ENCODE measurements at regions not wholly inside any gene's neighbourhood (a gene's known extent, or its start where the extent isn't known, plus 50 kb on each side); places are given as distances from the start of the nearest gene placed in this dataset.

DNA sequence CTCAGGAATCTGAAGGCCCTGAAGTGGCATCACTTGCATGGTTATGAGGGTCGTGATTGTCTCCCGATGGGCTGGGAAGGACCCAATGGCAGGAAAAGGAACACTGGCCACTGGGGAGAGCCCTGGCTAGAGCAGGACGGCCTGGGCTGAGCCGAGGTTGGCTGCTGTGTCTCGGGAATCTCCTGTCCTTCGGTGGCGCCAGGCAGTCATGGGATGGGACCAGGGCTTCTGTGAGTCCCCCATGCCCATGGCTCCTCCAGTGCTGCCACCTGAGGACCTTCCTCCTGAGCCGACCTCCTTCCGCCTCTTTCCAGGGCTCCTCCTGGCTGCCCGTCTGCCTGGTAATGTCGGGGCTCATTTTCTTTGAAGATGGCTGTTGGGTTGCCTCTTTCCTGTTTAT, 1394.0 kb downstream of the BRD1 start:
- DNase-seq (ENCODE audit: low read depth in 4 of 4, low spot score in 3 of 4): no peak

DNA sequence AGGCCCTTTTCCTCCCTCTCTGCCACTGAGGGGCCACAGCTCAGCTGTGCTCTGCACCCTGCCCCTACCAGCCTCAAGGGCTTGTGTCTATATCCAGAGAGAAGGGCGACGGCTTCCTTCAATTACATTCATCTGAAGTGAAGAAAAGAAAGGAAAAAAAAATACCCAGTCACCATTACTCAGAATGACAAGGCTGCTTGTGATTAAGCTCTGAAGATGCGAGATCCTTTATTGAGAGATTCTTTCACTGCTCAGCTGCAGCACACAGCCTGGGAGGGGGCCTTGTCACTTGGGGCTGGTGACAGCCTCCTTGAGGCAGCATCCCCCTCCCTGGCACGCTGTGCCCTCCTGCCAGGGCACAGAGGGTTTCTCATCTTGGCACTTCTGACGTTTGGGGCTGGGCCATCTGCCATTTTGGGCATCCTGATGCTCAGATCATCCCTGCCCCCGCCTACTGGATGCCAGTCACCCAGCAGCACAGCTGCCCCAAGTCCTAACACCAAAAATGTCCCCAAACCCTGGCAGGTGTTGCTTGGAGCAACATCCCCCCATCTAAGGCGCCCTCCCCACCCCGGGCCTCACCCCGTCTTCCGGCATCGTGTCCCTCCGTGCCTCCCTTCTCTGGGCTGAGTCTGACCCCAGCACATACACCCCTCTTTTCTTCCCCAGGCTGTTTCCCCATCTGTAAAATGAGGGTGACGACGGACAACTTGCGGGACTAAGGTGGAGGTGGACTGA, 1394.7 kb downstream of the BRD1 start:
- DNase-seq (ENCODE audit: low read depth in 4 of 4, low spot score in 3 of 4): no peak

DNA sequence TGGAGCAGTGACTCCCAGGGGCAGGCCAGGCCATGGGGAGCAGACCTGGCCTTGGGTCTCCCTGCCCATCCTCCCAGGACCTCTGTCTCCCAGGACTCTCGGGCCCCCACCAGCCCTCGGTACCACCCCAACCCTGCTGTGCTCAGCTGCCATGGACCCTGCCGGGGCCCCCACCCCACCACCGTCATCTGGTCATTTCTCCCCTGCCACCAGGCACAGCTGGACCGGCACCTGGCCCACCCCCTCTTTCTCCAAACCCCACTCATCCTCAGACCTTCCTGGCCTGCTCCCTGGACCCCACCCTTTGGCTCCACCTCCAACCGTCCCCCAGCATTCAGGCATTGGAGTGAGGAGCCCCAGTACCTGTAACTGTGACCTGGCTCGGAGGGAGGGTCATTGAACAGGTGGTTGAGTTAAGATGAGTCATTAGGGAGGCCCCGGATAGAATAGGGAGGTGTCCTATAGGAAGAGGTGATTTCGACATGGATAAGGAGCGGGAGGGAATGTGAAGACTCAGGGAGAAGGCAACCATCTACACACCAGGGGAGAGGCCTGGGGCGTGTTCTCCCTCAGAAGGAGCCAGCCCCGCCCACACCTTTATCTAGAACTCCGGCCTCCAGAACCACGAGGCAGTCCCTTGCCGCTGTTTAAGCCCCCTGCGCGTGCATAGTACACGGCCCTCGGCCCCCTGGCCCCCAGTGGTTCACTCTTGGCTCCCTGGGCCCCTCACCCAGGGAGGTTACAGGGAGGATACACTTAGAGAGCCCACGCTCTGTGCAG, 1395.9 kb downstream of the BRD1 start:
- DNase-seq (ENCODE audit: low read depth in 4 of 4, low spot score in 3 of 4): no peak

DNA sequence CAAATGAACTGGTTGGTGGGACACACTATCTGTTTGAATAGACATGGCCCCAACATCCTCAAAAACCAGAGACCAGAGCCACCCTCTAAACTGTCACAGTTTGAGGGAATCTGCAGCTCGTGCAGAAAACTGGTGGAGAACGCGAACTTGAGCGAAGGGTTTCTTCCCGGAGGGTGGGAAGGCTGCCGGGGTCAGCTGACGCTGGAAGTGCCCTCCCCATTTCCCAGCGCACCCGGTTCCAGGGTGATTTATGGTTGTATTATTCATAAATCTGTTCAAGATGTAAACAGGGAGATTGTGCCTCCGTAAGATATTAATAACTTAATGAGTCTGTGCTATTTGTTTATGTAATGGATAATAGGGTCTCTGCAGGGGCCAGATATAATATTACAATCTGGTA, 1396.7 kb downstream of the BRD1 start:
- no peak for DNase-seq (ENCODE audit: low read depth in 4 of 4, low spot score in 3 of 4)

DNA sequence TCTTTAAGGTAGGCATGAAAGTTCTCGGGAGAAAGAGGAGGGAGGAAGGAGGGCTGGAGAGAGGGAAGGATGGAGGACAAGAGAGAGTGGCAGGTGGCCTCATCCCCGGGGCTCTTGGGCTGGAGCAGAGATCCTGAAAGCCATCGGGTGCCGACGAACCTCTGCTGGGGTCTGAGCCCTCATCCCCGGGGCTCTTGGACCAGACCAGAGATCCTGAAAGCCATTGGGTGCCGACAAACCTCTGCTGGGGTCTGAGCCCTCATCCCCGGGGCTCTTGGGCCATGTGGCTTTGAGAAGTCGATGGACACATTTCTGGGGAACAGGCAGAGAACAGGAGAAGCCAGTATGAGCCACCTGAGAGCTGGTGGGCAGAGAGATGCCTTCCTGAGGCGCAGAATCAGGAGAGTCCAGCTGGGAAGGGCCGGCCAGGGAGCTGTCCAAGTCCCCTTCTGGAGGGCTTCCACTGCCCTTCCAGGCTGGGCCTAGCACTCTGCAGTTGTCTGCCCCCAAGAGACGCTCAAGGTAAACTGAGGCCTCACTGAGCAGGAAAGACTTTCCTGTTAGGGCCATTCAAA, 1398.1 kb downstream of the BRD1 start:
- DNase-seq (ENCODE audit: low read depth in 4 of 4, low spot score in 3 of 4): no peak

DNA sequence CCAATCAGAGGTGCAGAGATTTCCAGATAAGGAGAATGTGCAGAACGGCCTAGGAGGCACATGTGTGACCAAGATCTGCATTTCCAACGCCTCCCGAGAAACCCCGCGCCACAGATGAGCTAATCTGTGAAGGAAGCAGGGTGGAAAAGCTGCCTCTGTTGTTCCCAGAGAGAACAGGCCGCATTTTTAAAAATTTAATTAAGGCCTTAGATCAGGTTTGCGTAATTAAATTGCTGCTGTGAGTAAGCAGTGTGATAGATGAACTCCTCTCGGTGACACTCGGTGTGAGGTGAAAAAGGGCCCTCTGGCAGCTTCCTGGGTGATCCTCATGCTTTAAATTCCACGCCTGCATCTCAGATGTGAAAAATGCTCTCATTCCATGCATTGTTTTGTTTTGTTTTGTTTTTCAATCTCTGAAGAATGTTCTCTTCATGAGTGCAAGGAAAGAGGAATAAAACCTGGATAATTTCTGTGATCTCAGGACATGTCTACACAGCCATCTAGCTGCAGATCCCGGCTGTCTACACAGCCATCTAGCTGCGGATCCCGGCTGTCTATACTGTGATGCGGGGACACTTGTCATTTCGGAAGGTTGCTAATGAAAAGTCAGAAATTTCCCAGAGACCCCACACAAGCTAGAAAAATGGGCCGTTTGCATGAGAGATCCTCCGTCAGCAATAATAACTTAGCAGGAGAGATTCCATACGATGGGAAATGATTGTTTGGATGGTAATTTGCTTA, 1398.9 kb downstream of the BRD1 start:
- no peak for DNase-seq (ENCODE audit: low read depth in 4 of 4, low spot score in 3 of 4)

DNA sequence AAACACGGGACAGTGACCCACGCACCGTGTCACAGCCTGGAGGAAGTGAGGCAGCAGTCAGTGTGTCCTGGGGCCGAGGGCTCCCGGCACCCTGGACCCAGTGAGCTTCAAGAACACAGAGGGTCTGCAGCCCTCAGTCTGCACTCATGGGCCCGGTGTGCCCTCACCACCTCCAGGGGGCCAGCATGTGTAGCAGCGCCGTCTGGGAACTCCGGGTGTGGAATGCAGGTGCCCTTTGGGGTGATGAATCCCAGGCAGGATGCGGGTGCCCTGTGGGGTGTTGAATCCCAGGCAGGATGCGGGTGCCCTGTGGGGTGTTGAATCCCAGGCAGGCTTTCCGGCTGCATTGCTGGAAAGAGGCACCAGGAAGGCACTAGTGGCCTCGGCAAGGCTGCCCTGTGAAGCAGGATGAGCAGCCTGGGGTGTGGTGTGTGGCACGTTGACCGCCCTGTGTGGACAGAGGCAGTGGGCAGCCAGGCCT, 1399.9 kb downstream of the BRD1 start:
- no peak for DNase-seq (ENCODE audit: low read depth in 4 of 4, low spot score in 3 of 4)

DNA sequence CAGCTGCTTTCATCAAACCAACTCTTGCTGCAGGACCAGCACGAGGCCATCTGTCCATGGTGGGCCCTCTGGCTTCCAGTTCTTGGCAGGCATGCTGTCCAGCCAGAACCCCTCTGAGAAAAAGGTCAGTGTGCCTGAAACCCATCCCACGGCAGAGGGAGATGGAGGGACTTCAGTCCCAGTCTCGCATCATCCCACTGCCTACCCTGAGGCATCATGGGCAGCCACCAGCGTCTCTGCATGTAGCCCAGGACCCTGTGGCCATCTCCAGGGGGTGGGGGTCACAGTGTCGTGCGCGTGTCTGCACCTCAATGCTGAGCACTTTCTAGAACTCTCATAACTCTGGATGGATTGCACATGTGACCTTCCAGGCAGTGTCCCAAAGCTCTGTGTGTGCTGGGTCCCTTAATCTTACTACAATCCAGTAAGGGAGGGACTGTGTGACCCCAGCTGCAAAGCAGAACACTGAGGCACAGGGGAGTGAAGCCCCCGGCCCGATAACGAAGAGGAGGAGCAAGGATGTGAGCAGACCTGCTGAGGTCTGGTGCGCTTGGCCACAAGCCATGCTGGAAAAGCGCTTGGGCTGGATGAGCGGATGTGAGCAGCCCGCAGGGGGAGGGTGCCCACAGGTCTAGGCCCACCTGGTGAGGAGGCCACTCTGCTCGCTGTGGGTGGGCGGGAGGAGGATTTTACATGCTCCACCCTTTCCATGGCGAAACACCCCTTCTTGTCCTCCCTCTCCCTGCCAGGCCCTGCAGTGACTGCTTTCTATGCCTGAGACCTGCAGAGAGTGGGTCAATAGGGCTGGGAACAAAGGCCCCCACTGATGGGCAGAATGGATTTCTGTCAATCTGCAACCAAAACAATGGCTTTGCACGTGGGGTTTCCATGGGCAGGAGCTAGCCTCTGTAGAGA, 1401.0 kb downstream of the BRD1 start:
- DNase-seq (ENCODE audit: low read depth in 4 of 4, low spot score in 3 of 4): no peak

DNA sequence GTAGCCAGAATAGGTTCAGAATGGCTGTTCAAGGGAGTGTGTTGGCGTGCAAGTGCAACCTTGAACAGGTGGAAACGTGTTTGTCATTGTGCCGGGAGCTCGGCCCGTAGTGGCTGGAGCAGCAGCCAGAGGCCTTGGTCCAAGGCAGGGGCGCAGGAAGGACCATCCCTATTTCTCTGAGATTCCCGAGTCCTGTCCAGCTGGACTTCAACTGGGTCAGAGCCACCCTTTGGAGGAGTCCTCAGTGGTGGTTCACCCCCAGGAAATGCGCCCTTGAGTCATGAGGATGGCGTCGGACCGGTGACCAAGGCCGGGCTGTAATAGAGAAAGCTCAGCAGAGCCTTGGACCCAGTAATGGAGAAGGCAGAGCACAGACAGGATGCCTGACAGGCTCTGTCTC, 1402.0 kb downstream of the BRD1 start:
- DNase-seq (ENCODE audit: low read depth in 4 of 4, low spot score in 3 of 4): no peak

DNA sequence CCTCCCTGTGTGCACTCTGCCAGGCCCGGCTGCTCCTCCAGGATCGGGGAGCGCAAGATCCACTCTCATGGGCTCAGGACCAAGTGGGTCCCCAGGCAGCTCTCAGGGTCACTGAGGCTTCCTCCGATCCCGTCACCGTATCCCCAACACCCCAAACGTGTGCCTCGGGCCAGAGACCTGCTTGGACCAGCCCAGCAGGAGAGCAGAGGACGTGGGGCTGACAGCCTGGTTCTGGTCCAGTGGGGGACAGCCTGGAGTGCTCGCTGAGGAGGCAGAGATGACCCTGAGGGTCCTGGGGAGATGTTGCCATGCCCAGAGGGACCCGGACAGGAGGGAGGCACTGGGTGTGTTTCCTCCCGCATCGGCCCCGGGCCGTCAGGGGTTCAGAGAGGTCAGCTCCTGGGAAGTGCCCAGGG, 1402.6 kb downstream of the BRD1 start:
- no peak for DNase-seq (ENCODE audit: low read depth in 4 of 4, low spot score in 3 of 4)

DNA sequence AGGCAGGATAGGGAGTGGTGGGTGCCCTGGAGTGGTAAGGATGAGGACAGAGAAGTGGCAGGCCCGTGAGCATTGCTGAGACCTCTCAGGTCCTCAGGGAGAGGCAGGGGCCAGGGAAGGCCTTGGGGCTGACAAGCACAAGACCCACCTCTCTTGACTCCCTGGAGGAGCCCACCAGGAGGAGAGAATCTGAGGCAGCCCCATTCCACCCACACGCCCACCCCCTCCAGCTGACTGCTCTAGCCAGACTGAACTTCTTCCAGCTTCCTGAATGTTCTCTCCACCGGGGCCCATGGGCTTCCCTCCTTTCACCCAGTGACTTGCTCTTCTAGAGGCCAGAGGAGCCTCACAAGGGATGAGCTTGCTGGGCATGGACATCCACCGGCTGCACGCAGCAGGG, 1403.0 kb downstream of the BRD1 start:
- no peak for DNase-seq (ENCODE audit: low read depth in 4 of 4, low spot score in 3 of 4)

DNA sequence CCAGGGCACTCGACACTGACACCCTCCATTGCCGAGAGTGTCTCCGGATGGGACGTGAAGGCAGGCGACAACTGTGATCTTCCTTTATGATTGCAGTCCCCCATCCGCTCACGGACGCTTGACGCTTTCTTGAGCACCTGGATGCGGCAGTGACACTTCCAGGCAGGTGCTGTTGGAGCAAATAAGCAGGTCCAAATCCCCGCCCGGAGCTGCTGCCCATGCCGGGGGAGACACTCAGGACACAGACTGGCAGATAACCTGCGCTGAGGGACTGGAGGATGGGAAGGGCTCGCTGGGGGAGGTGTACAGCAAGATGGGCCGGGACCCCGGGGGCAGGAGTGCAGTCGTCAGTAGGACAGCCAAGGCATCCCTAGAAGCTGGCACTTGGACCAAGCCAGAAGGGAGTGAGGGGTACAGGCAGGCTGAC, 1403.5 kb downstream of the BRD1 start:
- DNase-seq (ENCODE audit: low read depth in 4 of 4, low spot score in 3 of 4): no peak

DNA sequence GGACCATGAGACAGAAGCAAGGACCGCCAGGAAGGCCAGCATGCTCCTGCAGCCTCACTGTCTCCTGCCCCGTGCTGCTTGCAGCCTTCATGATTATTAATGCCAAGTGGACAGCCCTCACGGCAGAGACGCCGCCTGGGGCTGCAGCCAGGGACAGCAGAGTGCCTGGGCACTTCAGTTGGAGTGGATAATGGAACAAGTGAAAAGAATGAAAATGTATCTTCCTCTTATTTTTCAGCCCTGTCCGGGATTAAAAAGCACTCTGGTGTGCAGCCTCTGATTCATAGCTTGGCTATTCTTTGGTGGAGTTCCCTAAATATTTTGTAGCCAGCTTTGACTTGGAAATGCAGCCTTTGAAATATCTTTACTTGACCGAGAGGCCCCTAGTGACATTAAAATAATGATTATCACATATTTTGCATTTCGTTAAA, 1404.2 kb downstream of the BRD1 start:
- DNase-seq (ENCODE audit: low read depth in 4 of 4, low spot score in 3 of 4): no peak

DNA sequence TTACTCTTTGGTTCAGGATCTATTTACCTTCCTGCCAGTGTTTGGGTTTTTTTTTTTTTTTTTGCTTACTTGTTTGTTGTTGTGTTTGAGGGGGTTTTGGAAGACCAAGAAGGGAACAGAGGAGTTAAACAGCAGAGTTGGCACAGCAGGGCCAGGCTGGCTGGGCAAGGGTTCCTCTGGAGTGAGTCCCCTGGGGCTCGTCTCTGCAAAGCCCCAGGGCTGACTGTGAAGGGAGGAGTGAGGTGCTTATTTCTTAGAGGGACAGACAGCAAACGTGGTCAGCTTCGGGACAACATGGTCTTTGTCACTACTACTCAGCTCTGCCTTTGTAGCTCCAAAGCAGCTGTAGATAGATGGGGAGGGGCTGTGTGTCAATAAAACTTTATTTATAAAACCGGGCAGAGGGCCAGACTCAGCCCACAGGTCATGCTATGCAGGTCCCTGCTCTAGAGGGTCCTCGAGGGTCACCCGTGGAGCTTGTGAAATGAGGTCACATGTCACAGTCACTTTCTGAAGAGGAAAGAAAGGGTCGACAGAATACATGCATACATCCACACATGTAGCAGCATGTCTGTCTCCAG, 1404.7 kb downstream of the BRD1 start:
- no peak for DNase-seq (ENCODE audit: low read depth in 4 of 4, low spot score in 3 of 4)

DNA sequence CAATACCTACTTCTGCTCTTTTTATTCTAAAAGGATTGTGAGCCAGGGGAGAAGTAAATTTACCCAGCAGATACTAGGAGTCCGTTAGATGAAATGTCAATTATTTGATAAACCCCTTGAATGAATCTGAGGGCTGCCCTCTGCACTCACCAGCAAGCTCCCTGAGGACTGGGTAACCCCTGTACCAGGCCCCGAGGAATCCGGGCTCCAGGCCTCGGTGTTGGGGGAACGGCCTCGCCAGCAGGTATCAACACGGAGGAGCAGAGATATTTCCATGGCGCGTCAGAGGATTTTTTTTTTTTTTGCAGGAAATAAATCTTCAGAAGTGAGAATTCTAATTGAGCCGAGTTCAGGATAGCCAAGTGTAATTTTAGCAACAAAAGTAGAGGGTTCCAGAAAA, 1408.8 kb downstream of the BRD1 start:
- no peak for DNase-seq (ENCODE audit: low read depth in 4 of 4, low spot score in 3 of 4)

DNA sequence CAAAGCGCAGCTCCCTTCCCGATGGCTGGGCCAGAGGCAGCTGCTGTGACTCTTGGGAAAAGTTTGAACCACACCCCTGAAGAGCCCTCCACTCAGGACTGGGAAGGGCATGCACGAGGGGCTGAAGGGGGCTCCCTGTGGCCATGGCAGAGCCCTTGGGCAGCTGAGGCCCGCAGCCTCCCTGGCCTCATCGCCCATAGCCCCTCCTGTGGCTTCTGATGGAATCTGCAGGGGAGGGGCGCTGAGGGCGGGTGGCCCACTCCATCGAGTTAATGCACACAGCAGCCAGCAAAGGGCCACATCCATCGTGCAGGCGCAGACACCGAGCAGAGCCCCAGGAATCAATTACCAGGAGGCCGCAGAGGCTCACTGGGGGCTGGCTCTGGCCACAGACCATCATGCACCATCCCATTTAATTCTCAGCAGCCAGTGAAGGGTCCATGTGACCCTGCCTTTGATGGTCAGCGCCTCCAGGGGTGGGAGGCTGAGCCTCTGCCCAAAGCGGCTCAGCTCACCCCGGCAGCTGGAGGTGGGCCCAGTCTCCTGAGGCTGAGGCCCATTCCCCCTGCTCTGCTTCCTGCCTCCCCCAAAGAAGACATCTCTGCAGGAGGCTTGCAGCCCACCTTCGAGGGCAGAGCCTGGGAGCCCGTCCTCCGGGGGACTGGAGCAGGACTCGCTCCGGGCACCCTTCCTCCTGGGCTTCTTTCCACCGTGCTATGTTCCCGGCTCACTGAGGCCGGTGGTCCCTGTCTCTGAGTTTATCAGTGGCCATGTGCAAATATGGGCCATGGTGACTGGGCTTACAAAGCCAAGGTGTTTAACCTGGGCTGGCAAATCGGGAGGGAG, 1410.2 kb downstream of the BRD1 start:
- DNase-seq (ENCODE audit: low read depth in 4 of 4, low spot score in 3 of 4): no peak

DNA sequence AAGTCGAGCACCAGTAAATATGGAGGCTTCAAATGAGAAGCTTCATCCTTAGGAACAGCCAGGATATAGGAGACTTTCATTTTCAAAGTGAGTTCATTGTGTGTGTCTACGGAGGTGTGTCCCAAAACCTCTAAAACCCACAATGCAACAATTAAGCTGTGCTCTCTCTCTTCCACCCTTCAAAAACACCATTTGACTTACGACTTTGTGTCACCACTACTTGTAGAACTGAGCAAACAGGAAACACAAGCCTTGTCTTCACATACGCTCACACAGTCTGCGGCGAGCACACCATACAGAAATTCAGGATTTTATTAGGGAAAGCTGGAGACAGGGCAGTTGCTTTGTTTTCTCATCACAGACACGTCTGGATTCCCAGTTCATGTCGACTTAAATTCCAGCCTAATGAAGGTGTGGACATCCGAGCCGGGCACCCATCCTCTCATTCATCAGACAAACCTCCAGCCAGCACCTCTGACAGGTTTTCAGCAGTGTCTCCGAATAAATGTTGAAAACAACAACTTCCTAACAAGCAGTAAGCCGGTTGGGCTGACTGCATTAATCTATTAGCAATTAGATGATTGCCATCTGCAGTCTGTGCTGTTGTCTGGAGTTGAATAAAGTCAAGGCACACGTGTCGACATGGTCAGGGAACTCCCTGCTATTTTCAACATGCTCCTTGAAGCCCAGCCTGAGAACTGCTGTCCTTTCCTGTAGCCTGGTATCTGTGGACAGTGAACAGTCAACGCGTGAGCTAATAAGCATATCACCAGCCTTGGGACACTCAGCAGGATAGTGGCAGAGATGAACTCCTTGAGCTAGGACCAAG, 1411.1 kb downstream of the BRD1 start:
- no peak for DNase-seq (ENCODE audit: low read depth in 4 of 4, low spot score in 3 of 4)

DNA sequence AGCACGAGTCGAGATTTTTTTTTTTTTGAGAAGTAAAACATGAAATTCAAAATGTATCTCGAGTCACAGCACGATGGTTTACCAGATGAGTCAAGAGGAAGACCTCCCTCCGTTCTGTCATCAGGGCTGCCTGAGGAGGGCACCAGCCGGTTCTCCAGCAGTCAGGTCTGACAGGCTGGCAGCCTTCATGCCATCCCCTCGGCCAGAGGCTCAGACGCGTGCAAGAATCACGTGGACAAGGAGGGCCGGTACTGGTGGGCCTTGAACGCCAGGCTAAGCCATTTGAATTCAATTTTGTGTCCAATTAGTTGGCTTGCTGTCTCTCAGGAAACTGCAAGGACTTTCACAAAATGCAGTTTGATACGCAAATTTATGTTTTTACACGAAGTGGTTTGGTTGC, 1412.2 kb downstream of the BRD1 start:
- DNase-seq (ENCODE audit: low read depth in 4 of 4, low spot score in 3 of 4): no peak
